GM23338 (cell line): ENCODE measurements at regions not wholly inside any gene's neighbourhood (a gene's known extent, or its start where the extent isn't known, plus 50 kb on each side); places are given as distances from the start of the nearest gene placed in this dataset.

Source experiments
- ATAC-seq: fragments of 200-7000 bp; cut with Tn5 transposase; 3 replicates; pipeline ENCODE4 v1.9.1; 2020
- DNase-seq: peaks from one replicate; pipeline ENCODE4 v3.0.0-alpha.2; 2015; ENCODE audit warnings: low spot score
- H2AFZ ChIP-seq: fragments of 200-600 bp; sonication (generic); 2 replicates; pipeline ENCODE4 v1.8.0; 2016; ENCODE audit warnings: antibody characterized with exemption, mild to moderate bottlenecking, moderate library complexity
- H3F3A ChIP-seq: fragments of 200-600 bp; sonication (generic); replicated peaks from 2 replicates; pipeline ENCODE4 v1.8.0; 2017; ENCODE audit warnings: antibody characterized with exemption, mixed run types, low read depth
- H3K27ac ChIP-seq: fragments of 200-600 bp; sonication (generic); 2 replicates; pipeline ENCODE4 v1.6.1; 2016; ENCODE audit warnings: low read depth
- H3K27me3 ChIP-seq: fragments of 200-600 bp; sonication (generic); 2 replicates; pipeline ENCODE4 v1.8.0; 2016; ENCODE audit warnings: mild to moderate bottlenecking, mixed run types, moderate library complexity; ENCODE audit not compliant: insufficient read depth
- H3K36me3 ChIP-seq: fragments of 200-600 bp; sonication (generic); 2 replicates; pipeline ENCODE4 v1.8.0; 2016; ENCODE audit warnings: mild to moderate bottlenecking; ENCODE audit not compliant: insufficient read depth
- H3K4me1 ChIP-seq: fragments of 200-600 bp; sonication (generic); 2 replicates; pipeline ENCODE4 v1.8.0; 2016; ENCODE audit warnings: mild to moderate bottlenecking, moderate library complexity; ENCODE audit not compliant: insufficient read depth
- H3K4me2 ChIP-seq: fragments of 200-600 bp; sonication (generic); 2 replicates; pipeline ENCODE4 v1.7.1; 2017; ENCODE audit warnings: mixed run types
- H3K4me3 ChIP-seq: fragments of 200-600 bp; sonication (generic); 2 replicates; pipeline ENCODE4 v1.6.1; 2016; ENCODE audit warnings: mixed run types
- H3K79me2 ChIP-seq: fragments of 200-600 bp; sonication (generic); replicated peaks from 2 replicates; pipeline ENCODE4 v1.8.0; 2017; ENCODE audit warnings: mild to moderate bottlenecking; ENCODE audit not compliant: insufficient read depth
- H3K9me2 ChIP-seq: fragments of 200-600 bp; sonication (generic); 2 replicates; pipeline ENCODE4 v1.8.0; 2017; ENCODE audit not compliant: insufficient read depth
- H4K20me1 ChIP-seq: fragments of 200-600 bp; sonication (generic); replicated peaks from 2 replicates; pipeline ENCODE4 v1.8.0; 2017; ENCODE audit warnings: mild to moderate bottlenecking; ENCODE audit not compliant: insufficient read depth
- H3K27ac Mint-ChIP-seq: 2 replicates; pipeline ENCODE4 v1.8.0; 2020; ENCODE audit warnings: inconsistent platforms, mild to moderate bottlenecking, moderate library complexity, mixed read lengths
- H3K27me3 Mint-ChIP-seq: 3 replicates; pipeline ENCODE4 v1.8.0; 2022; ENCODE audit warnings: low read depth, mild to moderate bottlenecking, moderate library complexity, mixed read lengths, inconsistent platforms; ENCODE audit not compliant: insufficient read depth, poor library complexity
- H3K36me3 Mint-ChIP-seq: 3 replicates; pipeline ENCODE4 v1.8.0; 2021; ENCODE audit warnings: low read depth, mild to moderate bottlenecking, inconsistent platforms, moderate library complexity, mixed read lengths
- H3K4me1 Mint-ChIP-seq: 3 replicates; pipeline ENCODE4 v1.8.0; 2020; ENCODE audit warnings: mild to moderate bottlenecking, inconsistent platforms, mixed read lengths
- H3K4me3 Mint-ChIP-seq: 3 replicates; pipeline ENCODE4 v1.8.0; 2021; ENCODE audit warnings: moderate library complexity, mild to moderate bottlenecking, inconsistent platforms, mixed read lengths
- H3K9me3 Mint-ChIP-seq: 3 replicates; pipeline ENCODE4 v1.8.0; 2020; ENCODE audit warnings: moderate library complexity, mild to moderate bottlenecking, inconsistent platforms, mixed read lengths
- ETS1 ChIP-seq: IDR thresholded peaks from 2 replicates; pipeline ENCODE4 v1.6.1; 2016; ENCODE audit warnings: antibody characterized with exemption
- NANOG ChIP-seq: IDR thresholded peaks from 2 replicates; pipeline ENCODE4 v1.6.1; 2016; ENCODE audit warnings: antibody characterized with exemption, borderline replicate concordance
- ZNF114 ChIP-seq: fragments of 250-450 bp; sonication (Bioruptor Pico); IDR thresholded peaks from 2 replicates; pipeline ENCODE4 v1.5.0; 2020; ENCODE audit warnings: mild to moderate bottlenecking, moderate library complexity
- ZNF331 ChIP-seq: fragments of 250-450 bp; sonication (Bioruptor Pico); IDR thresholded peaks from 2 replicates; pipeline ENCODE4 v1.5.0; 2020; ENCODE audit warnings: low read depth, mild to moderate bottlenecking, moderate library complexity
- ZNF462 ChIP-seq: fragments of 250-450 bp; sonication (Bioruptor Pico); IDR thresholded peaks from 2 replicates; pipeline ENCODE4 v1.5.0; 2020; ENCODE audit warnings: mild to moderate bottlenecking, moderate library complexity

GRCh38 chr2:118319271-118319684 lies 231.0 kb downstream of the INSIG2 start (continued):
- TF ChIP-seq ZNF462 (CRISPR knock-in tag) (peak; percentile 97), ZNF114 (peak; percentile 67; the same call in 1 of the 2 replicates)

- H4K20me1 ChIP-seq: no peaks in the 10 kb centered on the region
- H3K27ac ChIP-seq: no peak overlapping the region
- H3K4me3 Mint-ChIP-seq: no peak overlapping the region
- ATAC-seq (no peak), DNase-seq (no peak)
- H3K4me2 ChIP-seq: no peak overlapping the region
- H3K27me3 Mint-ChIP-seq: peaks cover 12% of the 10 kb centered on the region
- H3K4me1 ChIP-seq: peaks cover 55% of the 10 kb centered on the region
- H3K27ac Mint-ChIP-seq: no peak overlapping the region
- peaks cover 61% of the 10 kb centered on the region for H3K4me1 Mint-ChIP-seq
- no peaks in the 10 kb centered on the region for H3K27me3 ChIP-seq
- H3K79me2 ChIP-seq: no peaks in the 10 kb centered on the region
- H3K9me3 Mint-ChIP-seq: peaks cover 3% of the 10 kb centered on the region; the same call in 1 of the 3 replicates
- H3K4me3 ChIP-seq: no peak overlapping the region
- H3K36me3 ChIP-seq: no peaks in the 10 kb centered on the region
- peaks cover 7% of the 10 kb centered on the region; the same call in 1 of the 2 replicates for H3K9me2 ChIP-seq
- H3K36me3 Mint-ChIP-seq: peaks cover 4% of the 10 kb centered on the region; the same call in 1 of the 3 replicates
- H2AFZ ChIP-seq: no peak overlapping the region
- H3F3A ChIP-seq: no peaks in the 10 kb centered on the region; the same call in 1 of the 2 replicates
- TF ChIP-seq ZNF114: no peak
- no peak for TF ChIP-seq ZNF331 (CRISPR knock-in tag)
- no peak for TF ChIP-seq ETS1
- no peak for TF ChIP-seq ZNF462 (CRISPR knock-in tag)
- TF ChIP-seq NANOG: no peak
Measured at GRCh38 chr2:118315606-118316005, 227.3 kb downstream of the INSIG2 start.
